Kidney capillary endothelial cell (primary cell): ENCODE measurements at regions not wholly inside any gene's neighbourhood (a gene's known extent, or its start where the extent isn't known, plus 50 kb on each side); places are given as distances from the start of the nearest gene placed in this dataset.
"Not testable (repeated sequence)": the region's sequence is repeated elsewhere in the genome, so short reads cannot be mapped to it uniquely, and the experiment has no call there.

Experiments
- DNase-seq: peaks from one replicate; pipeline ENCODE4 v3.0.0-alpha.2; 2018; ENCODE audit warnings: low spot score

GRCh38 chr4:124426279-124426678 lies 286.3 kb downstream of the ANKRD50 start:
- no peak for DNase-seq

GRCh38 chr4:124427095-124427767 lies 285.3 kb downstream of the ANKRD50 start:
- peak; percentile 95 for DNase-seq

GRCh38 chr4:124428648-124429047 lies 283.9 kb downstream of the ANKRD50 start:
- no peak for DNase-seq

- no peak for DNase-seq
Observed at GRCh38 chr4:124429746-124430250, 282.7 kb downstream of the ANKRD50 start.

- no peak for DNase-seq
Observed at GRCh38 chr4:124431653-124432192, 280.8 kb downstream of the ANKRD50 start.

- peak; percentile 82 for DNase-seq
Observed at GRCh38 chr4:124432500-124432899, 280.0 kb downstream of the ANKRD50 start.

GRCh38 chr4:124433044-124433443 lies 279.5 kb downstream of the ANKRD50 start:
- DNase-seq: no peak

GRCh38 chr4:124433500-124433899 lies 279.0 kb downstream of the ANKRD50 start:
- no peak for DNase-seq

GRCh38 chr4:124435274-124435950 lies 277.1 kb downstream of the ANKRD50 start:
- no peak for DNase-seq

- no peak for DNase-seq
Observed at GRCh38 chr4:124437853-124438495, 274.6 kb downstream of the ANKRD50 start.

GRCh38 chr4:124445071-124445470 lies 267.5 kb downstream of the ANKRD50 start:
- DNase-seq: no peak

GRCh38 chr4:124449881-124450280 lies 262.7 kb downstream of the ANKRD50 start:
- no peak for DNase-seq

GRCh38 chr4:124450851-124451250 lies 261.7 kb downstream of the ANKRD50 start:
- no peak for DNase-seq

GRCh38 chr4:124454772-124455270 lies 257.7 kb downstream of the ANKRD50 start:
- DNase-seq: no peak

- no peak for DNase-seq
Observed at GRCh38 chr4:124455671-124456070, 256.9 kb downstream of the ANKRD50 start.

- DNase-seq: no peak
Observed at GRCh38 chr4:124459196-124459940, 253.2 kb downstream of the ANKRD50 start.

- no peak for DNase-seq
Observed at GRCh38 chr4:124459941-124460310, 252.6 kb downstream of the ANKRD50 start.

- not testable (repeated sequence) for DNase-seq
Observed at GRCh38 chr4:124461592-124461991, 250.9 kb downstream of the ANKRD50 start.

- no peak for DNase-seq
Observed at GRCh38 chr4:124462954-124463828, 249.3 kb downstream of the ANKRD50 start.

- no peak for DNase-seq
Observed at GRCh38 chr4:124464836-124465235, 247.7 kb downstream of the ANKRD50 start.

- DNase-seq: no peak
Observed at GRCh38 chr4:124468360-124468759, 244.2 kb downstream of the ANKRD50 start.
